ENCODE measurements at regions not wholly inside any gene's neighbourhood (a gene's known extent, or its start where the extent isn't known, plus 50 kb on each side); places are given as distances from the start of the nearest gene placed in this dataset.

- Mint-ChIP-seq H3K4me1 (peaks cover 41 to 44% of the 10 kb centered on the region in 2 experiments), H3K9me3 (no peaks in the 10 kb centered on the region; a peak in 1 of 5 replicates), H3K4me3 (no peak overlapping the region), H3K36me3 (ENCODE audit: insufficient read depth in 1 of 3, low read depth in 3 of 3) (peaks cover 0 to 12% (median 3%) of the 10 kb centered on the region in 3 experiments; a peak in 3 of 7 replicates), H3K27ac (no peak overlapping the region), H3K27me3 (ENCODE audit: low read depth) (peaks cover 2% of the 10 kb centered on the region; the same call in 1 of the 2 replicates)
- no peak for TF ChIP-seq CTCF (conservative IDR thresholded peaks at IDR 0.05)
- Histone ChIP-seq H2BK15ac (ENCODE audit: low read depth, low read length) (no peak overlapping the region), H3K79me2 (ENCODE audit: insufficient read depth, low read length) (no peaks in the 10 kb centered on the region), H4K8ac (replicated peaks; ENCODE audit: insufficient read length, low read depth, low read length) (no peak overlapping the region), H4K91ac (ENCODE audit: insufficient read length, low read depth, low read length) (no peak overlapping the region), H3K23me2 (ENCODE audit: insufficient read length, low read depth, low read length, poor library complexity, severe bottlenecking) (no peaks in the 10 kb centered on the region), H2BK5ac (ENCODE audit: insufficient read length, low read length) (no peak overlapping the region), H4K20me1 (ENCODE audit: control insufficient read depth, insufficient read depth, insufficient read length) (no peaks in the 10 kb centered on the region), H3T11ph (ENCODE audit: low read length) (no peak overlapping the region), H3K56ac (ENCODE audit: insufficient read length, low read depth, low read length) (no peak overlapping the region), H3K27me3 (ENCODE audit: insufficient read depth, low read length) (no peaks in the 10 kb centered on the region), H3K27ac (ENCODE audit: insufficient read length, low read depth, low read length) (no peak overlapping the region), H3K9me3 (ENCODE audit: control insufficient read depth, low read depth, low read length) (no peaks in the 10 kb centered on the region), H3K79me1 (ENCODE audit: insufficient read depth, low read depth, low read length, poor library complexity, severe bottlenecking) (no peaks in the 10 kb centered on the region), H2AK5ac (ENCODE audit: insufficient read length, low read length) (no peak overlapping the region), H3K18ac (ENCODE audit: insufficient read length, low read depth, low read length) (no peak overlapping the region), H3K4me1 (ENCODE audit: insufficient read depth, low read length) (peaks cover 5% of the 10 kb centered on the region), H2BK12ac (ENCODE audit: insufficient read length, low read depth, low read length) (no peak overlapping the region), H2BK20ac (ENCODE audit: low read depth, low read length, poor library complexity, severe bottlenecking) (no peak overlapping the region), H2BK120ac (ENCODE audit: low read depth, low read length, poor library complexity, severe bottlenecking) (no peak overlapping the region), H4K5ac (ENCODE audit: insufficient read length, low read depth, low read length) (no peak overlapping the region), H3K9ac (ENCODE audit: extremely low read depth, insufficient read length, low read length) (no peak overlapping the region), H3K4me2 (ENCODE audit: insufficient read depth, insufficient read length, low read length) (no peak overlapping the region), H2AFZ (ENCODE audit: low read length) (no peak overlapping the region), H3K14ac (ENCODE audit: insufficient read depth, low read length) (no peak overlapping the region), H3K23ac (ENCODE audit: insufficient read length, low read depth, low read length) (no peak overlapping the region), H3K4ac (ENCODE audit: low read depth, low read length) (no peak overlapping the region)
- no CpG with 5 or more reads among the region's 9 CpGs for WGBS (ENCODE audit: extremely low coverage, insufficient read length, low lambda C conversion rate)
- no peak for DNase-seq
Observed at GRCh38 chr4:151882072-151882803, 121.4 kb upstream of the GATB start.
